DND-41 (cell line): ENCODE measurements at regions not wholly inside any gene's neighbourhood (a gene's known extent, or its start where the extent isn't known, plus 50 kb on each side); places are given as distances from the start of the nearest gene placed in this dataset.

Experiments
- CTCF ChIP-seq: IDR thresholded peaks from 2 replicates; pipeline ENCODE4 v1.5.1; 2012; ENCODE audit warnings: borderline replicate concordance, low read length, moderate library complexity, mild to moderate bottlenecking; ENCODE audit not compliant: poor library complexity, severe bottlenecking; ENCODE audit errors: extremely low read depth
- EZH2 ChIP-seq: IDR thresholded peaks from 3 replicates; pipeline ENCODE4 v1.6.1; 2012; ENCODE audit warnings: borderline replicate concordance, low read depth, mild to moderate bottlenecking, moderate library complexity, low read length, inconsistent platforms; ENCODE audit not compliant: severe bottlenecking

GRCh38 chr6:15745781-15746180, 83.0 kb upstream of the DTNBP1 start:
- TF ChIP-seq CTCF (no peak), EZH2 (no peak)
